CD4-positive, alpha-beta T cell treated with Interleukin-6 for 4 hours (primary cell): ENCODE measurements at regions not wholly inside any gene's neighbourhood (a gene's known extent, or its start where the extent isn't known, plus 50 kb on each side); places are given as distances from the start of the nearest gene placed in this dataset.
"Not testable (repeated sequence)": the region's sequence is repeated elsewhere in the genome, so short reads cannot be mapped to it uniquely, and the experiment has no call there.

Source experiments
- DNase-seq: peaks from one replicate; pipeline ENCODE4 v3.0.0-alpha.2; 2020; ENCODE audit warnings: mixed read lengths

GRCh38 chr1:120232834-120233660, 56.7 kb upstream of the SEC22B start:
- not testable (repeated sequence) for DNase-seq

GRCh38 chr1:120229835-120230234, 53.5 kb upstream of the SEC22B start:
- not testable (repeated sequence) for DNase-seq
